Ureter (tissue), 1 donor: ENCODE measurements at regions not wholly inside any gene's neighbourhood (a gene's known extent, or its start where the extent isn't known, plus 50 kb on each side); places are given as distances from the start of the nearest gene placed in this dataset.

Source experiments
- DNase-seq: peaks from one replicate; pipeline ENCODE4 v3.0.0-alpha.2; 2020; ENCODE audit warnings: low spot score
- donor health status: DM: yes; HTN: yes; CAD: no.

GRCh38 chr13:88085036-88085435 is 413.9 kb downstream of the SLITRK5 start:
- DNase-seq, result no peak

- no peak for DNase-seq
Measured at GRCh38 chr13:88086577-88086976, 415.4 kb downstream of the SLITRK5 start.

- no peak for DNase-seq
Measured at GRCh38 chr13:88097541-88097940, 426.4 kb downstream of the SLITRK5 start.

GRCh38 chr13:88103824-88104223 is 432.7 kb downstream of the SLITRK5 start:
- DNase-seq, result no peak

- DNase-seq, result no peak
Measured at GRCh38 chr13:88104576-88104975, 433.4 kb downstream of the SLITRK5 start.

GRCh38 chr13:88107570-88107969 is 436.4 kb downstream of the SLITRK5 start:
- DNase-seq, result no peak

GRCh38 chr13:88112526-88112925 is 441.4 kb downstream of the SLITRK5 start:
- no peak for DNase-seq

- DNase-seq, result no peak
Measured at GRCh38 chr13:88115976-88116375, 444.8 kb downstream of the SLITRK5 start.

GRCh38 chr13:88118952-88119351 is 447.8 kb downstream of the SLITRK5 start:
- no peak for DNase-seq

- DNase-seq, result no peak
Measured at GRCh38 chr13:88124142-88124541, 453.0 kb downstream of the SLITRK5 start.

- DNase-seq, result no peak
Measured at GRCh38 chr13:88125055-88125454, 453.9 kb downstream of the SLITRK5 start.

- no peak for DNase-seq
Measured at GRCh38 chr13:88136098-88136790, 465.1 kb downstream of the SLITRK5 start.

- DNase-seq, result no peak
Measured at GRCh38 chr13:88142653-88143052, 471.5 kb downstream of the SLITRK5 start.

- DNase-seq, result no peak
Measured at GRCh38 chr13:88144580-88144979, 473.4 kb downstream of the SLITRK5 start.

GRCh38 chr13:88153353-88153752 is 482.2 kb downstream of the SLITRK5 start:
- no peak for DNase-seq

- DNase-seq, result no peak
Measured at GRCh38 chr13:88154001-88154400, 482.8 kb downstream of the SLITRK5 start.

- DNase-seq, result no peak
Measured at GRCh38 chr13:88162076-88162702, 491.0 kb downstream of the SLITRK5 start.

GRCh38 chr13:88176231-88176630 is 505.1 kb downstream of the SLITRK5 start:
- DNase-seq, result no peak

GRCh38 chr13:88183440-88183839 is 512.3 kb downstream of the SLITRK5 start:
- DNase-seq, result no peak

GRCh38 chr13:88188986-88189385 is 517.8 kb downstream of the SLITRK5 start:
- no peak for DNase-seq

GRCh38 chr13:88189728-88190127 is 518.6 kb downstream of the SLITRK5 start:
- DNase-seq, result no peak

GRCh38 chr13:88196106-88196505 is 524.9 kb downstream of the SLITRK5 start:
- no peak for DNase-seq

- no peak for DNase-seq
Measured at GRCh38 chr13:88217372-88217771, 546.2 kb downstream of the SLITRK5 start.

GRCh38 chr13:88217883-88218282 is 546.7 kb downstream of the SLITRK5 start:
- no peak for DNase-seq
